ENCODE measurements at regions not wholly inside any gene's neighbourhood (a gene's known extent, or its start where the extent isn't known, plus 50 kb on each side); places are given as distances from the start of the nearest gene placed in this dataset.

DNA sequence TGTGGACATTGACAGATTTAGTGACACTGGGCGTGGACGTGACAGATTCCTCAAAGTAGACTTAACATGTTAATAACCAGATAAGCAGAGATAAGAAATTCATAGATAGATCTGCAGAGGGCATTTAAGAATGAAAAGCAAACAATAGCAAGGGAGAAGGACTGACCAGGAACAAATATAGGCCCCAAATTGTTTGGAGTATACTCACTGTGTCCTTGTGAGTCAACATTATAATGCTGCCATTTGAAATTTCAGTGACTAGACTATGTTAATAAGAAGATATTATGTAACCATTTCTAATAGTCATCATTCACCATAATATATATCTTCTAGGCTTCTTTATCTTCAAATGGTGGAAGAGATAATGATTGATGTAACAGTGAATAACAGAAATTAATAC lies 78.1 kb upstream of the SLC38A11 start:
- no peak for DNase-seq (ENCODE audit: low read depth, low spot score)

DNA sequence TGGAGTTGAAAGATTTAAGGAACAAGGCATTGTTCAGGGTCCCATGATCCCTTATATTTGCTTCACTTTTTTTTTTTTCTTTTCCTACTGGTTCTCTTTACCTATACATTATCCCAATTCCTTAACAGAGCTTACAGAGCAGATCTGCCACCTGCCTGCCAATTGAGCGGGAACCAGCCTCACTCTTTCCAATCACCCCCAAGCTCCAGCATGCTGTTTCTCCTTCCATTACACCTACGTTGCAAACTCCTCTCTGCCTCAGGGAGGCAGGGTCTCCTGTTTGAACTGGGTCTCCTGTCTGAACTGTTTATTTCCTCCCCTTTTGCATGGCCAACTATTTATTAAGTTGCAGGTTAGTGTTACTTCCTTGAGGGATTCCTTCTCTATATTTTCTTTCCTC lies 77.2 kb upstream of the SLC38A11 start:
- DNase-seq (ENCODE audit: low read depth, low spot score) = peak; percentile 16

DNA sequence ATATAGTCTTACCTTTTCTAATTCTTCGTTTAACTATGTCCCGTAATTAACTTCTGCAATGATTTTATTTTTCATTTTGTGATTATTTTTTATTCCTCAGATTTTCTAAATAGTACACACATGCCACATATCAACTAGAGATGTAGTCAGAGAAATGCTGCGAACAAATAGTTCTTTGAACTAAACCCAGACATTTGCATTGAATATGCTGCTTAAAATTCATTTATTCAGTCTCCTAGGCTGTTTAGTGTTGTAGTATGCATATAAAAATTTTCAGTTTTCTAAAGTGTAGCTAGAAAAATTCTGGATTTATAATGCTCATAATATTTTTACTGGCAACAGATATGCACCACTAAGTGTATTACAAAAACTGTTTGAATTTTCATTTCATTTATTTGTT lies 68.9 kb upstream of the SLC38A11 start:
- no peak for DNase-seq (ENCODE audit: low read depth, low spot score)

- no peak for DNase-seq (ENCODE audit: low read depth, low spot score)
These were observed 67.5 kb upstream of the SLC38A11 start for GRCh38 chr2:165022781-165023180.

DNA sequence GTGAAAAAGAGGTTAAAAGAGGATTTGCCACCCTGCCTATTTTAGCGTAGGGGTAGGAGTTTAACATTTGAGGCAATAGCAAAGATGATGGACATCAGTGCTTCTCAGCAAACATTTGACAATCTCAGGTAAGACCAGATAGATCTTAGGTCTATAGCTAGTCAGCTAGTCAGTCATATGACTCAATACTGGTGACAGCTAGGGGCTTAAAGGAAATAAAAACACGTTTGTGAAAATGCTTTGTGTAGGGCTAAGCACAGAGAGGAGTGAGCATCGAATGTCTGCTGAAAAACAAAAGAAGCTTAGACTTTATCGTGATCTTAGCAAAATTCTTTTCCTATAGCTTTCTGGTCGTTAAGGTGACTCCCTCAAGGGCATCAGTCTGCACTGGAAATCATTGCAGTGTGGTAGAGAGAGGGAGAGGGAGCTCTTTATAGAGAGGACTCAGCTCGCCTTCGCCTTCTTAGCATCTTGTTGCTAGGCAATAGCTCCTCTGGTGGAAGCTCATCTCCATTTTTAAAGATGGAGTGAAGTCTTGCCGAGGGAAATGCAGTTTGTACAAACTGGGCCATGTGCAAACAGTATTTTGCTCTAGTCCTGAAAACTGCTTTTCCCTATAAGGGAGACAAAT lies 62.8 kb upstream of the SLC38A11 start:
- peak; percentile 41 for DNase-seq (ENCODE audit: low read depth, low spot score)

GRCh38 chr2:165016772-165017411 lies 61.6 kb upstream of the SLC38A11 start:
- DNase-seq (ENCODE audit: low read depth, low spot score) = peak; percentile 63

GRCh38 chr2:165015052-165015642 lies 59.8 kb upstream of the SLC38A11 start:
- DNase-seq (ENCODE audit: low read depth, low spot score) = peak; percentile 74

- no peak for DNase-seq (ENCODE audit: low read depth, low spot score)
These were observed 58.8 kb upstream of the SLC38A11 start for GRCh38 chr2:165013944-165014619.

DNA sequence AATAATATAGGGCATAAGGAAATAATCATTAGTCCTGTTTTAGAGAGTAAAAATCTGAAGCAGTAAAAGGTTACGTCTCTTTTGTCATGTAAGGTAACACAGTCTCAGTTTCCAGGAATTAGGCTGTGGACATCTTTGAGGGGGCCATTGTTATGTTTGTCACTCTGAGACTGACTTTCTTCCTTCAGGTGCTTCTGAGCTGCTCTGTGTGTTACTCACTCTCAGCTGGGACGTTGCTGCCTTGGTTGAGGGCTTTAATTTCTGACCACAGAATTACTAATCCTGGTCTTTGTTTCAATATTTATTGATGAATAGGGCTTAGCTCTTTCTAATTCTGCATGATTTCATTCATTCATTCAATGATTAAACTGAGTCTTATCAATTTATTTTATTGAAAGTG lies 55.9 kb upstream of the SLC38A11 start:
- no peak for DNase-seq (ENCODE audit: low read depth, low spot score)

- no peak for DNase-seq (ENCODE audit: low read depth, low spot score)
These were observed 55.2 kb upstream of the SLC38A11 start for GRCh38 chr2:165010556-165010955.

GRCh38 chr2:165009466-165009865 lies 54.1 kb upstream of the SLC38A11 start:
- no peak for DNase-seq (ENCODE audit: low read depth, low spot score)

- DNase-seq (ENCODE audit: low read depth, low spot score) = no peak
These were observed 53.5 kb upstream of the SLC38A11 start for GRCh38 chr2:165008730-165009315.

DNA sequence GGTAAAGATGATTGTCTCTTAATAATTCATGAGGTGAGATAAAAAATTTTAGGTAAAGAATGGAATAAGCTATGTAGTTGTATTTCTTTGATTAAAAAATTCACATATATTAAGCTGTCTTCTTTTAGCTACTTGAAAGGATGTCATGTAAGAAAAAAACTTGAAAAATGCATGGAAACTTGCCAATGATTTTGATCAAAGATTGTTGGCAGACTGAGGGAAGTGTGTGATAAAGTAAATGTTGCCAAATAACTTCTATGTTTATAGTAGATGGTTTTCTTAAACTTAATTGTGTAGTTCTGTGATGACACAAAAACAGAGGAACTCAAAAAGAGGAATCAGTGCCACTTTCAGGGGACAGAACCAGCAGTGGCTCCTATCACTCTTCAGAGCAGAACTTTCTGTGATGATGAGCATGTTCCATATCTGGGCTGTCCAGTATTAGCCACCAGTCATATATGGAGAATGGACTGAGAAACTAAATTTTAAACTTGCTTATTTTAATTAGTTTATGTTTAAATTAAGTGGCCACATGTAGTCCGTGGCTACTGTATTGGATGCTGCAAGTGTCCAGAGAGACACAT lies 51.9 kb upstream of the SLC38A11 start:
- DNase-seq (ENCODE audit: low read depth, low spot score) = no peak

Measured in ELF-1 (cell line).